Nephron progenitor cell (in vitro differentiated cells): ENCODE measurements at regions not wholly inside any gene's neighbourhood (a gene's known extent, or its start where the extent isn't known, plus 50 kb on each side); places are given as distances from the start of the nearest gene placed in this dataset.

Experiments
- DNase-seq: peaks from one replicate; pipeline ENCODE4 v3.0.0; 2021
- H3K27ac Mint-ChIP-seq: 2 replicates; pipeline ENCODE4 v1.8.0; 2021; ENCODE audit warnings: mild to moderate bottlenecking, moderate library complexity, mixed read lengths
- H3K27me3 Mint-ChIP-seq: 2 replicates; pipeline ENCODE4 v1.8.0; 2021; ENCODE audit warnings: mild to moderate bottlenecking, low read depth, mixed read lengths; ENCODE audit not compliant: poor library complexity
- H3K36me3 Mint-ChIP-seq: 2 replicates; pipeline ENCODE4 v1.8.0; 2021; ENCODE audit warnings: low read depth, mixed read lengths
- H3K4me1 Mint-ChIP-seq: 2 replicates; pipeline ENCODE4 v1.8.0; 2021; ENCODE audit warnings: mixed read lengths
- H3K4me3 Mint-ChIP-seq: 2 replicates; pipeline ENCODE4 v1.8.0; 2021; ENCODE audit warnings: mild to moderate bottlenecking, moderate library complexity, mixed read lengths
- H3K9me3 Mint-ChIP-seq: 2 replicates; pipeline ENCODE4 v1.8.0; 2021; ENCODE audit warnings: mild to moderate bottlenecking, moderate library complexity, mixed read lengths
- CTCF ChIP-seq: fragments of 200-600 bp; sonication (generic); IDR thresholded peaks from 2 replicates; pipeline ENCODE4 v1.5.0; 2021; ENCODE audit warnings: antibody characterized with exemption

GRCh38 chr3:26438325-26438940 lies 184.1 kb upstream of the LRRC3B start:
- no peaks in the 10 kb centered on the region for H3K9me3 Mint-ChIP-seq
- peaks cover 3% of the 10 kb centered on the region for H3K27me3 Mint-ChIP-seq
- no peak for TF ChIP-seq CTCF
- no peak for DNase-seq
- H3K4me1 Mint-ChIP-seq: no peaks in the 10 kb centered on the region
- no peak overlapping the region for H3K4me3 Mint-ChIP-seq
- no peaks in the 10 kb centered on the region for H3K36me3 Mint-ChIP-seq
- no peak overlapping the region for H3K27ac Mint-ChIP-seq

- Mint-ChIP-seq H3K27ac (no peak overlapping the region), H3K4me3 (no peak overlapping the region), H3K36me3 (no peaks in the 10 kb centered on the region), H3K27me3 (peaks cover 3% of the 10 kb centered on the region), H3K9me3 (no peaks in the 10 kb centered on the region), H3K4me1 (no peaks in the 10 kb centered on the region)
- DNase-seq: no peak
- TF ChIP-seq CTCF: no peak
These were observed 183.3 kb upstream of the LRRC3B start for GRCh38 chr3:26438981-26439884.

GRCh38 chr3:26449996-26450395 lies 172.6 kb upstream of the LRRC3B start:
- Mint-ChIP-seq H3K4me1 (peaks cover 5% of the 10 kb centered on the region), H3K27me3 (no peaks in the 10 kb centered on the region), H3K9me3 (no peaks in the 10 kb centered on the region), H3K36me3 (no peaks in the 10 kb centered on the region), H3K4me3 (no peak overlapping the region), H3K27ac (no peak overlapping the region)
- no peak for TF ChIP-seq CTCF
- DNase-seq: no peak

GRCh38 chr3:26452363-26452762 lies 170.2 kb upstream of the LRRC3B start:
- H3K4me1 Mint-ChIP-seq: peaks cover 5% of the 10 kb centered on the region
- no peaks in the 10 kb centered on the region for H3K36me3 Mint-ChIP-seq
- H3K4me3 Mint-ChIP-seq: no peak overlapping the region
- no peak for TF ChIP-seq CTCF
- H3K9me3 Mint-ChIP-seq: no peaks in the 10 kb centered on the region
- no peaks in the 10 kb centered on the region for H3K27me3 Mint-ChIP-seq
- no peak for DNase-seq
- H3K27ac Mint-ChIP-seq: no peak overlapping the region

- Mint-ChIP-seq H3K27ac (no peak overlapping the region), H3K4me3 (no peak overlapping the region), H3K27me3 (no peaks in the 10 kb centered on the region), H3K36me3 (no peaks in the 10 kb centered on the region), H3K9me3 (peaks cover 15% of the 10 kb centered on the region), H3K4me1 (no peaks in the 10 kb centered on the region)
- no peak for DNase-seq
- TF ChIP-seq CTCF: no peak
These were observed 161.6 kb upstream of the LRRC3B start for GRCh38 chr3:26460985-26461384.

- Mint-ChIP-seq H3K27me3 (no peaks in the 10 kb centered on the region), H3K27ac (no peak overlapping the region), H3K36me3 (no peaks in the 10 kb centered on the region), H3K4me1 (no peaks in the 10 kb centered on the region), H3K4me3 (no peak overlapping the region), H3K9me3 (peaks cover 10% of the 10 kb centered on the region)
- DNase-seq: no peak
- TF ChIP-seq CTCF: no peak
These were observed 150.2 kb upstream of the LRRC3B start for GRCh38 chr3:26472345-26472744.
